ENCODE measurements at regions not wholly inside any gene's neighbourhood (a gene's known extent, or its start where the extent isn't known, plus 50 kb on each side); places are given as distances from the start of the nearest gene placed in this dataset.

DNA sequence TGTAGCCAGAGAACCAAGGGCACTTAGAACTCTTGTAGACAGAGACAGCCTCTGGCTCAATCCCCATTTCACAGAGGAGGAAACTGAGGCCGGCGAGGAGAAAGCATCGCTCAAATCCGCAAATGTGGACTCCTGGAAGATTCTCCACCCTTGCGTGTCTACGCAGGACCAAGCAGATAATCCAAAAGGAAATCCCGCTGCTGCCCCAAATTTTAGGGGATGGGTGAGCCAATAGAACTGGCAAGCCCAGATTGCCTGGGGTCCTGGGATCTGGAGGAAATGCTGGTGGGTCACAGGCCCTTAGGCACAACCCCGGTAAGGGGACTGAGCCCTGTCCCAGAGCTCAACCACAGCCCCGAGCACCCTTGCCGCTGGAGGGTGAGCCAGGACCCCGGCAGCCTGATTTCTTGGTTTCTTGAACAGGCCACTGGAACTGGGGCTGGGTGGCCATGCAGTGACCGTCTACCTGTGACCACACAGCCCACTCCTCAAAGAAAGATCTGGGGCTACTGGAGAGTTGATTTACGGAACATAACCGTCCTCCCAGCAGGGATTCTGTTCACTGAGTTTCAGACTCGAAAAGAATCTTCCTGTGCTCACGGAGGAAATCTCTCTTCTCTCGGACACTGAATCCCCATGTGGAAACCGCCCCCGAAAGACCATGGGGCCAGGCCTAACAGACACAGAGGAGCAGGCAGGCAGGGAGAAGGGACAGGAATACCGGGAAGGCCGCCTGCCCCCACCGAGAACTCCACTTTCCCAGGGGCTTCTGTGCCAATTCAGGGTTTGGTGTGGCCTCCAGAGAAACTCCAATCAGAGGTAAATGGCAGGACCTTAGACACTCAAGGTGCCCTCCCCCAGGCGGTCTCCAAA is 238.4 kb downstream of the NPHP4 start:
- Mint-ChIP-seq H3K36me3 (ENCODE audit: low read depth) (no peaks in the 10 kb centered on the region), H3K9me3 (no peaks in the 10 kb centered on the region), H3K4me3 (no peak overlapping the region), H3K27me3 (no peaks in the 10 kb centered on the region), H3K4me1 (no peaks in the 10 kb centered on the region), H3K27ac (no peak overlapping the region)
- intact Hi-C loops (cut with micrococcal nuclease) = no loop called here
- CTCF ChIA-PET = no interaction called here
- ATAC-seq (ENCODE audit: low read depth) = no peak
- POLR2A ChIA-PET = no interaction called here
- TF ChIP-seq, protein P1, sequence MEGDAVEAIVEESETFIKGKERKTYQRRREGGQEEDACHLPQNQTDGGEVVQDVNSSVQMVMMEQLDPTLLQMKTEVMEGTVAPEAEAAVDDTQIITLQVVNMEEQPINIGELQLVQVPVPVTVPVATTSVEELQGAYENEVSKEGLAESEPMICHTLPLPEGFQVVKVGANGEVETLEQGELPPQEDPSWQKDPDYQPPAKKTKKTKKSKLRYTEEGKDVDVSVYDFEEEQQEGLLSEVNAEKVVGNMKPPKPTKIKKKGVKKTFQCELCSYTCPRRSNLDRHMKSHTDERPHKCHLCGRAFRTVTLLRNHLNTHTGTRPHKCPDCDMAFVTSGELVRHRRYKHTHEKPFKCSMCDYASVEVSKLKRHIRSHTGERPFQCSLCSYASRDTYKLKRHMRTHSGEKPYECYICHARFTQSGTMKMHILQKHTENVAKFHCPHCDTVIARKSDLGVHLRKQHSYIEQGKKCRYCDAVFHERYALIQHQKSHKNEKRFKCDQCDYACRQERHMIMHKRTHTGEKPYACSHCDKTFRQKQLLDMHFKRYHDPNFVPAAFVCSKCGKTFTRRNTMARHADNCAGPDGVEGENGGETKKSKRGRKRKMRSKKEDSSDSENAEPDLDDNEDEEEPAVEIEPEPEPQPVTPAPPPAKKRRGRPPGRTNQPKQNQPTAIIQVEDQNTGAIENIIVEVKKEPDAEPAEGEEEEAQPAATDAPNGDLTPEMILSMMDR (IDR thresholded peaks at IDR 0.05) = no peak
- DNase-seq = no peak

DNA sequence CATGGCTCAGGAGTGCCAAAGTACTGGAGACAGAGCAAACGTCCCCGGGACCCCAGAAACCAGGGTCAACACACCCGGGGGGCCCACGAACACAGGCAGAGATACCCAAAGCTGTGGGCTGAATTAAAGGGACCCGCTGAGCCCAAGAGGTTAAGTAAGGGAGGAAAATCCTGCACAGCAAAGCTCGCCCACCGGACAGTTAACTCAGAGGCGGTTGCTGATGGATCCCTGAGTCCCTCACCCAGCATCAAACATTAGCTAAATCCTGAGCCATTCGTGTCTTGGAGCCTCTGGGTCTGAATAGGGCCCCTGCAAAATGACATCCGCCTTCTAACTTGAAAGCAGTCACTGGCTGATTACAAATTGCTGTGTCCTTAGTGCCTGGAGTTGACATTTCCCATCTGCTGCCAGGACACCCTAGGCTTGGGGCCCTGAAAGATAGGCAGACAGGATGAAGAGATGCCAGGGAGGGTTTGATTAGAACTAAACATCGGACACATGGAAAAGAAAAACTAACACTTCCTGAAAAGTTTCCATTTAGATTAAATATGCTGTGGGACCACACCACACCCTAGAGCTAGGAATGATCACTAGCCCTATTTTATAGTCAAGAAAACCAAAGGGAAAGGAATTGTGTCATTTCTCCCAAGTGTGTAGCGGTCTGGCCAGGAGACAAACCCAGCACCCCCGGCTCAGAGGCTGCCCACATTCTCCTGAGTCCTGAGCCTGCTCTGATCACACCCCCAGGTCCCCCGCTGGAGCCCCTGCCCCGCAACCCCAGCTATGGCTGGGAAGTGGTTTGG is 239.3 kb downstream of the NPHP4 start:
- TF ChIP-seq, protein P1 (IDR thresholded peaks at IDR 0.05) = no peak
- POLR2A ChIA-PET = no interaction called here
- H3K4me3 Mint-ChIP-seq = no peak overlapping the region
- DNase-seq = no peak
- H3K27me3 Mint-ChIP-seq = no peaks in the 10 kb centered on the region
- CTCF ChIA-PET = no interaction called here
- H3K9me3 Mint-ChIP-seq = no peaks in the 10 kb centered on the region
- H3K27ac Mint-ChIP-seq = no peak overlapping the region
- H3K4me1 Mint-ChIP-seq = no peaks in the 10 kb centered on the region
- H3K36me3 Mint-ChIP-seq (ENCODE audit: low read depth) = no peaks in the 10 kb centered on the region
- intact Hi-C loops (cut with micrococcal nuclease) = no loop called here
- no peak for ATAC-seq (ENCODE audit: low read depth)

DNA sequence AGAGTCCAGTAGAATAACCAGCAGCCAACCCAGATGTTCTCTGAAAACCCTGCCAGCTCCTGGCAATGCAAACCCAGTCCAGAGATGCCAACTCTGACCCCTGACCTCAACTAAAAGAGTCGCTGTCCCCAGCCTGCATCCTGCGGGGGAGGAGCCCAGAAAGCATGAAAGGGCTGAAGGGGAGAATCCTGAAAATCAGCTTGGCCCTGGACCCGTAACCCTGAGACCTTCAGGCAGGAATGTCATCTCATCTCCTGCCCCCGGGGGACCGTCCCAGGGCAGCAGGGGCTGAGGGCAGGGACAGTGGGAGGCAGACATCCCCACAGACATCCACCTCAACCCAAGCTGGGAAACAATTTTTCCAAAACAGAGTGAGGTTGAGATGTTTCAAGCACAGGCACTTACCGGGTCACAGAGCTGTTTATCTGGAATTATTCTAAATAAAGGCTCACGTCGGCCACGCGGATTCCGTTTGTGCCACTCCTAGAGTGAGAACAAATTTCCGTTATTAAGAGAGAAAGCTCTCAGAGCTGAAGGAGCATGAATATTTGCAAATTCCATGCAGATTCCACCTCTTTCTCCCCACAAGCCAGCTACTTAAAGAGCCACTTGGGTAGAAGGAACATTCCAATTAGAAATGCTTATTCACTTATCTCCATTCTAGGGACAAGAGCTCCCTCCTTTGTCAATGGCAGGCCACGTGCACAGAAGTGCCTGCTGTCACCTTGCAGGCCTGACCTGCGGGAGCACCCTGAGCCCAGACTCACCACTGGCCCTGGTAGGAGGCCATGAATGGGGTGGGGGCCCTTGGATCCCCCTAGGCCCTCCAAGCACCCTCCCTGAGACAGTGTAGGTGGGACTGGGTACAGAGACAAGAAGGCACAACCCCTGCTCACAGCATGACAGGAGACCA is 240.1 kb downstream of the NPHP4 start:
- no peak overlapping the region for H3K27ac Mint-ChIP-seq
- intact Hi-C loops (cut with micrococcal nuclease) = no loop called here
- no peak for ATAC-seq (ENCODE audit: low read depth)
- no peak overlapping the region for H3K4me3 Mint-ChIP-seq
- no peaks in the 10 kb centered on the region for H3K9me3 Mint-ChIP-seq
- DNase-seq = no peak
- CTCF ChIA-PET = no interaction called here
- H3K4me1 Mint-ChIP-seq = no peaks in the 10 kb centered on the region
- TF ChIP-seq, protein P1 (IDR thresholded peaks at IDR 0.05) = no peak
- H3K27me3 Mint-ChIP-seq = no peaks in the 10 kb centered on the region
- POLR2A ChIA-PET = no interaction called here
- no peaks in the 10 kb centered on the region for H3K36me3 Mint-ChIP-seq (ENCODE audit: low read depth)

DNA sequence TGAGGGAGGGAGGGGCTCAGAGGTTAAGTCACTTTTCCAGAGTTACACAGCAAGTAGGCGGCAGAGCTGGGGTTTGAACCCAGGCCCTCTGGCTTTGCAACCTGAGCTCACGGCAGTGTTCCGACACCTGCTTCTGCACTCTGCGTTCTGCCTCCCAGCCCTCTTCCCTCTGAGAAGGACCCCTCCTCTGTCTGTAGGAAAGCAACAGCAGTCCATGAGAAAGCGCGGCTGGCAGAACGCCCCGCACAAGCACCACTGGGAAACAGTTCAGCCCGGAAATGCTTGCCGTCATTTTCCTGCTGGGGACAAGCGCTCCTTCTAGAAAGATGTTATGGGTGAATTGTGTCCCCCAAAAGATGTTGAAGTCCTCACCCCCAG is 241.1 kb downstream of the NPHP4 start:
- Mint-ChIP-seq H3K27me3 (peaks cover 2% of the 10 kb centered on the region), H3K27ac (no peak overlapping the region), H3K36me3 (ENCODE audit: low read depth) (no peaks in the 10 kb centered on the region), H3K4me3 (no peak overlapping the region), H3K9me3 (no peaks in the 10 kb centered on the region), H3K4me1 (no peaks in the 10 kb centered on the region)
- ChIA-PET CTCF (no interaction called here), POLR2A (no interaction called here)
- TF ChIP-seq, protein P1 (IDR thresholded peaks at IDR 0.05) = no peak
- DNase-seq (no peak), ATAC-seq (ENCODE audit: low read depth) (no peak)
- intact Hi-C loops (cut with micrococcal nuclease) = no loop called here

All from activated B cell treated with CpG ODN at 0.5 μM for 24 hours (primary cell).